ENCODE measurements at regions not wholly inside any gene's neighbourhood (a gene's known extent, or its start where the extent isn't known, plus 50 kb on each side); places are given as distances from the start of the nearest gene placed in this dataset.

GRCh38 chr10:76697923-76698322 is 939.7 kb downstream of the KCNMA1 start:
- TF ChIP-seq, protein P1, sequence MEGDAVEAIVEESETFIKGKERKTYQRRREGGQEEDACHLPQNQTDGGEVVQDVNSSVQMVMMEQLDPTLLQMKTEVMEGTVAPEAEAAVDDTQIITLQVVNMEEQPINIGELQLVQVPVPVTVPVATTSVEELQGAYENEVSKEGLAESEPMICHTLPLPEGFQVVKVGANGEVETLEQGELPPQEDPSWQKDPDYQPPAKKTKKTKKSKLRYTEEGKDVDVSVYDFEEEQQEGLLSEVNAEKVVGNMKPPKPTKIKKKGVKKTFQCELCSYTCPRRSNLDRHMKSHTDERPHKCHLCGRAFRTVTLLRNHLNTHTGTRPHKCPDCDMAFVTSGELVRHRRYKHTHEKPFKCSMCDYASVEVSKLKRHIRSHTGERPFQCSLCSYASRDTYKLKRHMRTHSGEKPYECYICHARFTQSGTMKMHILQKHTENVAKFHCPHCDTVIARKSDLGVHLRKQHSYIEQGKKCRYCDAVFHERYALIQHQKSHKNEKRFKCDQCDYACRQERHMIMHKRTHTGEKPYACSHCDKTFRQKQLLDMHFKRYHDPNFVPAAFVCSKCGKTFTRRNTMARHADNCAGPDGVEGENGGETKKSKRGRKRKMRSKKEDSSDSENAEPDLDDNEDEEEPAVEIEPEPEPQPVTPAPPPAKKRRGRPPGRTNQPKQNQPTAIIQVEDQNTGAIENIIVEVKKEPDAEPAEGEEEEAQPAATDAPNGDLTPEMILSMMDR (conservative IDR thresholded peaks at IDR 0.05; ENCODE audit: low read length): peak; percentile 51
- no peak for TF ChIP-seq EZH2phosphoT487 (IDR thresholded peaks at IDR 0.05; ENCODE audit: borderline replicate concordance)
- no peaks in the 10 kb centered on the region for H3K27me3 ChIP-seq (ENCODE audit: insufficient read depth, low read length, poor library complexity, severe bottlenecking)

GRCh38 chr10:76695069-76695468 is 942.5 kb downstream of the KCNMA1 start:
- H3K9me3 ChIP-seq (ENCODE audit: insufficient read depth, low read depth, low read length): peaks cover 11% of the 10 kb centered on the region; the same call in 1 of the 2 replicates
- H2AFZ ChIP-seq (ENCODE audit: low read length): no peak overlapping the region
- no peak for TF ChIP-seq EZH2phosphoT487 (IDR thresholded peaks at IDR 0.05; ENCODE audit: borderline replicate concordance)
- TF ChIP-seq, protein P1 (conservative IDR thresholded peaks at IDR 0.05; ENCODE audit: low read length): no peak
- H3K4me2 ChIP-seq (ENCODE audit: low read depth, low read length, poor library complexity, severe bottlenecking): no peak overlapping the region
- no peaks in the 10 kb centered on the region for H3K79me2 ChIP-seq (ENCODE audit: insufficient read depth, low read length)
- no peaks in the 10 kb centered on the region for H3F3A ChIP-seq (ENCODE audit: low read depth)
- no peaks in the 10 kb centered on the region for H3K36me3 ChIP-seq (ENCODE audit: insufficient read depth, low read length)
- no peaks in the 10 kb centered on the region for H3K4me1 ChIP-seq (ENCODE audit: insufficient read depth, low read length, poor library complexity, severe bottlenecking)
- H3K9me2 ChIP-seq (replicated peaks; ENCODE audit: low read depth, low read length): no peaks in the 10 kb centered on the region
- no peak overlapping the region for H3K4me3 ChIP-seq (ENCODE audit: low read length, poor library complexity, severe bottlenecking)
- no peak overlapping the region for H3K9ac ChIP-seq (ENCODE audit: low read depth, low read length, poor library complexity, severe bottlenecking)
- no peaks in the 10 kb centered on the region for H3K27me3 ChIP-seq (ENCODE audit: insufficient read depth, low read length, poor library complexity, severe bottlenecking)
- H4K20me1 ChIP-seq (ENCODE audit: insufficient read depth, low read length, poor library complexity, severe bottlenecking): no peaks in the 10 kb centered on the region

More at GRCh38 chr10:76697923-76698322, 939.7 kb downstream of the KCNMA1 start:
- H3K9ac ChIP-seq (ENCODE audit: low read depth, low read length, poor library complexity, severe bottlenecking): no peak overlapping the region
- no peaks in the 10 kb centered on the region for H3K79me2 ChIP-seq (ENCODE audit: insufficient read depth, low read length)
- no peak overlapping the region for H3K4me3 ChIP-seq (ENCODE audit: low read length, poor library complexity, severe bottlenecking)
- H3K4me1 ChIP-seq (ENCODE audit: insufficient read depth, low read length, poor library complexity, severe bottlenecking): no peaks in the 10 kb centered on the region
- H4K20me1 ChIP-seq (ENCODE audit: insufficient read depth, low read length, poor library complexity, severe bottlenecking): no peaks in the 10 kb centered on the region
- no peaks in the 10 kb centered on the region for H3K36me3 ChIP-seq (ENCODE audit: insufficient read depth, low read length)
- H3F3A ChIP-seq (ENCODE audit: low read depth): no peaks in the 10 kb centered on the region
- no peaks in the 10 kb centered on the region for H3K9me2 ChIP-seq (replicated peaks; ENCODE audit: low read depth, low read length)
- no peak overlapping the region for H2AFZ ChIP-seq (ENCODE audit: low read length)
- no peak overlapping the region for H3K4me2 ChIP-seq (ENCODE audit: low read depth, low read length, poor library complexity, severe bottlenecking)
- peaks cover 12% of the 10 kb centered on the region for H3K9me3 ChIP-seq (ENCODE audit: insufficient read depth, low read depth, low read length)

GRCh38 chr10:76686201-76686600 is 951.4 kb downstream of the KCNMA1 start:
- Histone ChIP-seq H3K36me3 (ENCODE audit: insufficient read depth, low read length) (no peaks in the 10 kb centered on the region), H3K9me2 (replicated peaks; ENCODE audit: low read depth, low read length) (no peaks in the 10 kb centered on the region), H3K9ac (ENCODE audit: low read depth, low read length, poor library complexity, severe bottlenecking) (no peak overlapping the region), H3K79me2 (ENCODE audit: insufficient read depth, low read length) (no peaks in the 10 kb centered on the region), H3K27me3 (ENCODE audit: insufficient read depth, low read length, poor library complexity, severe bottlenecking) (no peaks in the 10 kb centered on the region), H3F3A (ENCODE audit: low read depth) (no peaks in the 10 kb centered on the region), H2AFZ (ENCODE audit: low read length) (no peak overlapping the region), H3K9me3 (ENCODE audit: insufficient read depth, low read depth, low read length) (peaks cover 5% of the 10 kb centered on the region; the same call in 1 of the 2 replicates), H4K20me1 (ENCODE audit: insufficient read depth, low read length, poor library complexity, severe bottlenecking) (no peaks in the 10 kb centered on the region), H3K4me1 (ENCODE audit: insufficient read depth, low read length, poor library complexity, severe bottlenecking) (no peaks in the 10 kb centered on the region), H3K4me3 (ENCODE audit: low read length, poor library complexity, severe bottlenecking) (no peak overlapping the region), H3K4me2 (ENCODE audit: low read depth, low read length, poor library complexity, severe bottlenecking) (no peak overlapping the region)
- TF ChIP-seq EZH2phosphoT487 (IDR thresholded peaks at IDR 0.05; ENCODE audit: borderline replicate concordance): no peak

DNA sequence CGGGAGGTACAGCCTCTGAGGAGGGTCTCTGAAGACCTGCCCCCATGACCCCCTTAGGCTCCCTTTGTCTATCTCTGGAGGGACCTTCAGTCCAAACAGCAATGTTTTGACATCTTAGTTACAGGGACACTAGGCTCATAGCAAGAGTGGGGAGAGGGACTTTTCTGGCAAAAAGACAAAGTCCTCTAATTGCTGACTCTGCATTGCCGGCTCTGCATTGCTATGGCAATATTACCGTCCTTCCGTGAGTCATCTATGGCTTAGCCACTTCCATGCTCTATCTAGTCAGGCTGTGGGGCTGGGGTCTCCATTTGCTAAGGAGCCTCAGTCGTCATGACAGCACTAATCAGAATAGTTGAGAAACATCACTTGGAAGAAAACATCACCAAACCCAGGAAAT is 952.6 kb downstream of the KCNMA1 start:
- Histone ChIP-seq H4K20me1 (ENCODE audit: insufficient read depth, low read length, poor library complexity, severe bottlenecking) (no peaks in the 10 kb centered on the region), H3K79me2 (ENCODE audit: insufficient read depth, low read length) (no peaks in the 10 kb centered on the region), H2AFZ (ENCODE audit: low read length) (no peak overlapping the region), H3K36me3 (ENCODE audit: insufficient read depth, low read length) (no peaks in the 10 kb centered on the region), H3F3A (ENCODE audit: low read depth) (no peaks in the 10 kb centered on the region), H3K27me3 (ENCODE audit: insufficient read depth, low read length, poor library complexity, severe bottlenecking) (no peaks in the 10 kb centered on the region), H3K9me2 (replicated peaks; ENCODE audit: low read depth, low read length) (no peaks in the 10 kb centered on the region), H3K9ac (ENCODE audit: low read depth, low read length, poor library complexity, severe bottlenecking) (no peak overlapping the region), H3K4me1 (ENCODE audit: insufficient read depth, low read length, poor library complexity, severe bottlenecking) (no peaks in the 10 kb centered on the region), H3K4me3 (ENCODE audit: low read length, poor library complexity, severe bottlenecking) (no peak overlapping the region), H3K9me3 (ENCODE audit: insufficient read depth, low read depth, low read length) (no peaks in the 10 kb centered on the region), H3K4me2 (ENCODE audit: low read depth, low read length, poor library complexity, severe bottlenecking) (no peak overlapping the region)
- TF ChIP-seq EZH2phosphoT487 (IDR thresholded peaks at IDR 0.05; ENCODE audit: borderline replicate concordance): no peak
- TF ChIP-seq, protein P1 (conservative IDR thresholded peaks at IDR 0.05; ENCODE audit: low read length): no peak

Data from Loucy (cell line).